Vagina (tissue), 2 donors: ENCODE measurements at regions not wholly inside any gene's neighbourhood (a gene's known extent, or its start where the extent isn't known, plus 50 kb on each side); places are given as distances from the start of the nearest gene placed in this dataset.

Experiments used
- DNase-seq, 2 donors: peaks; one replicate each; pipeline ENCODE4 v3.0.0-alpha.2; 2017; ENCODE audit errors: extremely low spot score in 2 of 2
- H3K27ac ChIP-seq: fragments of 200-600 bp; sonication (generic); one replicate; pipeline ENCODE4 v1.5.1; 2019
- H3K27me3 ChIP-seq: fragments of 200-600 bp; sonication (generic); one replicate; pipeline ENCODE4 v1.5.1; 2019
- H3K36me3 ChIP-seq, 2 donors: fragments of 200-600 bp; sonication (generic); one replicate each; pipeline ENCODE4 v1.5.1; 2017 to 2019
- H3K4me1 ChIP-seq: fragments of 200-600 bp; sonication (generic); one replicate; pipeline ENCODE4 v1.5.1; 2019
- H3K4me3 ChIP-seq, 2 donors: fragments of 200-600 bp; sonication (generic); 1 replicate in 1 of 2; 2 replicates in 1 of 2; pipeline ENCODE4 v1.5.1; 2016 to 2019
- H3K9me3 ChIP-seq: fragments of 200-600 bp; sonication (generic); one replicate; pipeline ENCODE4 v1.5.1; 2019
- POLR2A ChIP-seq, 2 donors: fragments of 450-650 bp; IDR thresholded peaks; one replicate each; pipeline ENCODE4 v1.6.1; 2017; ENCODE audit warnings: antibody characterized with exemption in 2 of 2, mild to moderate bottlenecking in 2 of 2, moderate library complexity in 2 of 2
- POLR2AphosphoS5 ChIP-seq, 2 donors: sonication (generic); formaldehyde crosslinking; IDR thresholded peaks; one replicate each; pipeline ENCODE4 v1.9.0; 2017; ENCODE audit warnings: antibody characterized with exemption in 2 of 2, mild to moderate bottlenecking in 2 of 2, low read depth in 1 of 2; ENCODE audit not compliant: insufficient read depth in 1 of 2
- intact Hi-C: fragments of 100-400 bp; cut with DNase I; formaldehyde crosslinking; loops from one replicate; pipeline ENCODE4 v1.15.1; 2023
- TF ChIP-seq, protein P1 (sequence below), 3 experiments: fragments of 450-650 bp in 2 of 3; fragments of 200-600 bp in 1 of 3; sonication (generic) in 1 of 3; IDR thresholded peaks; one replicate each; pipeline ENCODE4 v1.5.1; 2017 to 2019; ENCODE audit warnings: antibody characterized with exemption in 3 of 3, mild to moderate bottlenecking in 2 of 3, moderate library complexity in 2 of 3

DNA sequence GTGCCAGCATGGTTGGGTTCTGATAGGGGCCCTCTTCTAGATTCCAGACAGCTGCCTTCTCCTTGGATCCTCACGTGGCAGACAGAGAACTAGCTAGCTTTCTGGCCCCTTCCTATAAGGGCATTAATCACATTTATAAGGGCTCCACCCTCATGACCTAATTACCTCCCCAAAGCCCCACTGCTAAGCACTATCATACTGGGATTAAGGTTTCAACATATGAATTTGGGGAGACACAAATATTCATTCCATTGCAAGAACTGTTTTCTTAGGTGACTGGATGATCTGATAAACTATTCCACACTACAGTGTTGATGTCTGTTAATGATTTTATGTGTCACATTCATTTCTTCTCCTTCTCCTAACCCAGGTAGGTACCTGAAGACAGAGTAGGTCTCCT, 135.8 kb upstream of the COL21A1 start:
- Histone ChIP-seq H3K4me1 (peaks cover 27% of the 10 kb centered on the region), H3K27ac (no peak overlapping the region), H3K36me3 (no peaks in the 10 kb centered on the region), H3K9me3 (no peaks in the 10 kb centered on the region), H3K27me3 (no peaks in the 10 kb centered on the region), H3K4me3 (no peak overlapping the region)
- intact Hi-C loops: no loop called here
- TF ChIP-seq, protein P1, sequence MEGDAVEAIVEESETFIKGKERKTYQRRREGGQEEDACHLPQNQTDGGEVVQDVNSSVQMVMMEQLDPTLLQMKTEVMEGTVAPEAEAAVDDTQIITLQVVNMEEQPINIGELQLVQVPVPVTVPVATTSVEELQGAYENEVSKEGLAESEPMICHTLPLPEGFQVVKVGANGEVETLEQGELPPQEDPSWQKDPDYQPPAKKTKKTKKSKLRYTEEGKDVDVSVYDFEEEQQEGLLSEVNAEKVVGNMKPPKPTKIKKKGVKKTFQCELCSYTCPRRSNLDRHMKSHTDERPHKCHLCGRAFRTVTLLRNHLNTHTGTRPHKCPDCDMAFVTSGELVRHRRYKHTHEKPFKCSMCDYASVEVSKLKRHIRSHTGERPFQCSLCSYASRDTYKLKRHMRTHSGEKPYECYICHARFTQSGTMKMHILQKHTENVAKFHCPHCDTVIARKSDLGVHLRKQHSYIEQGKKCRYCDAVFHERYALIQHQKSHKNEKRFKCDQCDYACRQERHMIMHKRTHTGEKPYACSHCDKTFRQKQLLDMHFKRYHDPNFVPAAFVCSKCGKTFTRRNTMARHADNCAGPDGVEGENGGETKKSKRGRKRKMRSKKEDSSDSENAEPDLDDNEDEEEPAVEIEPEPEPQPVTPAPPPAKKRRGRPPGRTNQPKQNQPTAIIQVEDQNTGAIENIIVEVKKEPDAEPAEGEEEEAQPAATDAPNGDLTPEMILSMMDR (IDR thresholded peaks at IDR 0.05): no peak
- TF ChIP-seq POLR2AphosphoS5 (IDR thresholded peaks at IDR 0.05; ENCODE audit: insufficient read depth in 1 of 2, low read depth in 1 of 2): no peak
- no peak for TF ChIP-seq POLR2A (IDR thresholded peaks at IDR 0.05)
- no peak for DNase-seq

DNA sequence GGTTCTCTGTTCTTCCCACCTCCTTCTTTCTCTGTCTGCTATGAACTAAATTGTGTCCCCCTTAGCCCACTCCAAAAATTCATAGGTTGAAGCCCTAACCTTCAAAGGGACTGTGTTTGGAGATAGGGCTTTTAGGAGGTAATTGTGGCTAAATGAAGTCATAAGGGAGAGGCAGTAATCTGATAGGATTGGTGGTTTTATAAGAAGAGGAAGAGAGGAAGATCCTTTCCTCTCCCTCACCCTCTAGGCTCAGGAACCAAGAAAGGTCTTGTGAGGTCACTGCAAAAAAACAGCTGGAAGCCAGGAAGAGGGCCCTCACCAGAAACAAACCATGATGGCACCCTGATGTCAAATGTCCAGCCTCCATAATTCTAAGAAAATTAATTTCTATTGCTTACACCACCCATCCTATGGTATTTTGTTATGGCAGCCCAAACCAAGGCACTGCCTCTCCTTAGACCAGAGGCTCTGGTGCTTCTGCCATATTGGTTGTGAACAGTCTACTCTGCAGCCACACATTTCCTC, 135.1 kb upstream of the COL21A1 start:
- no peaks in the 10 kb centered on the region for H3K9me3 ChIP-seq
- DNase-seq: no peak
- H3K36me3 ChIP-seq: no peaks in the 10 kb centered on the region
- H3K27me3 ChIP-seq: no peaks in the 10 kb centered on the region
- H3K4me1 ChIP-seq: peaks cover 27% of the 10 kb centered on the region
- TF ChIP-seq, protein P1 (IDR thresholded peaks at IDR 0.05): no peak
- TF ChIP-seq POLR2A (IDR thresholded peaks at IDR 0.05) (no peak), POLR2AphosphoS5 (IDR thresholded peaks at IDR 0.05; ENCODE audit: insufficient read depth in 1 of 2, low read depth in 1 of 2) (no peak)
- H3K4me3 ChIP-seq: no peak overlapping the region
- H3K27ac ChIP-seq: no peak overlapping the region
- intact Hi-C loops: no loop called here

DNA sequence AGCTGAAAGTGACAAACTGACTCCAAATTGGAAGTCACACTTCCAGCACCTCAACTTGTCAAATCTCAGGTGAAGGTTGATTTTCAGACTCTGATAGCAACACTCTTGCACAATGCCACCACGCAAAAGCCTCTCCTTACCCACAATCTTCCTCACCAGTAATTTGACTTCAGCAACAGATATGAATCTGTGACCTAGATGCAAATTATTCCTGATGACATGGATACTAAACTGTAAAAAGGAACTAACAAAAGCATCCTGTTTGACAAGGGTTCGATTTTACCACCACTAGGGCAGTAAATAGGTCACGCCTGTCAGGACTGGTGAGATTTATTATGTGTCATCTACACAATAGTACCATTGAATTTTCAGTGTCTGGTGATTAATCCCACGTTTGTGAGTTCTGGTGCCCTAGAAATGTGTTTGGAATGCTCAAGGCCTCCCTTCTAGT, 134.4 kb upstream of the COL21A1 start:
- intact Hi-C loops: no loop called here
- Histone ChIP-seq H3K27me3 (no peaks in the 10 kb centered on the region), H3K9me3 (no peaks in the 10 kb centered on the region), H3K4me1 (peaks cover 29% of the 10 kb centered on the region), H3K27ac (no peak overlapping the region), H3K4me3 (no peak overlapping the region), H3K36me3 (no peaks in the 10 kb centered on the region)
- TF ChIP-seq POLR2AphosphoS5 (IDR thresholded peaks at IDR 0.05; ENCODE audit: insufficient read depth in 1 of 2, low read depth in 1 of 2) (no peak), POLR2A (IDR thresholded peaks at IDR 0.05) (no peak)
- TF ChIP-seq, protein P1 (IDR thresholded peaks at IDR 0.05): no peak
- no peak for DNase-seq

DNA sequence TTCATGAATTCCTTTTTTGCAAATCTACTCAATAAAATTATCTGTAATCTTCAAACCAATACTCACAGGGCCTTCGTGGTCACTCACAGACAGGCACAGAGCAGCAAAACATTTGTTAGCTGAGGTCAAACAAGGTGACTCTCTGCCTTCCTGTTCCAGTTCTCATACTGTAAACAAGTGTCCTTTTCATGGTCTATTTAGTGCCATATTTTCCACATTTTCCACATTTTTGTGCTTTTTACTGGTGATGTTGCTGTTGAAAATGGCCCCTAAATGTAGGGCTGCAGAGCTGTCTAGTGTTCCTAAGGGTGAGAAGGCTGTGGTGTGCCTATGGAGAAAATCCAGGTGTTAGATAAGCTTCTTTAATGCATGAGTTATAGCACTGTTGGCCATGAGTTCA, 133.1 kb upstream of the COL21A1 start:
- intact Hi-C loops: no loop called here
- DNase-seq: no peak
- Histone ChIP-seq H3K27me3 (no peaks in the 10 kb centered on the region), H3K4me1 (peaks cover 43% of the 10 kb centered on the region), H3K4me3 (no peak overlapping the region), H3K9me3 (no peaks in the 10 kb centered on the region), H3K27ac (no peak overlapping the region), H3K36me3 (no peaks in the 10 kb centered on the region)
- TF ChIP-seq POLR2AphosphoS5 (IDR thresholded peaks at IDR 0.05; ENCODE audit: insufficient read depth in 1 of 2, low read depth in 1 of 2) (no peak), POLR2A (IDR thresholded peaks at IDR 0.05) (no peak)
- TF ChIP-seq, protein P1 (IDR thresholded peaks at IDR 0.05): no peak

DNA sequence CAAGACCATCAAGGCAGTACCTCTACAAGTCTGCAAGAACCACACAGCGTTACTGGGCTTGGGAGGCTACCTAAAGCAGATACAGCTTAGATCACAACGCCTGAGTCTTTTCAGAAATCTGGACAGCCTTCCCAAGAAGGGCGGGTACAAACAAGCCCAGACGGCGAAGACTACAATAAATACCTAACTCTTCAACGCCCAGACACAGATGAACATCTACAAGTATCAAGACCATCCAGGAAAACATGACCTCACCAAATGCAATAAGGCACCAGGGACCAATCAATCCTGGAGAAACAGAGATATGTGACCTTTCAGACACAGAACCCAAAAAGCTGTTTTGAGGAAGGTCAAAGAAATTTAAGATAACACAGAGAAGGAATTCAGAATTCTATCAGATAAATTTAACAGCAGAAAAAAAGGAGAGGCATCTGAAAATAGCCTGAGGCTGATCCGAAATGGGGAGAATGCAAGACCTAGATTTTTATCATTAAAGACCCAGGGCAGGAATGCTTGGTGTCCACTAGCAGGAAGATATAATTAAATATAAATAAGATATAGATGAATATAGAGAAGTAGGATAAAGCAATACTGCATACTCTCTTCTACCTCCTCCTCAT, 131.7 kb upstream of the COL21A1 start:
- peak overlapping the region; percentile 60 for H3K27ac ChIP-seq
- TF ChIP-seq POLR2AphosphoS5 (IDR thresholded peaks at IDR 0.05; ENCODE audit: insufficient read depth in 1 of 2, low read depth in 1 of 2) (peak in 1 of 2 donors; percentile 19), POLR2A (IDR thresholded peaks at IDR 0.05) (no peak)
- TF ChIP-seq, protein P1 (IDR thresholded peaks at IDR 0.05): no peak
- H3K27me3 ChIP-seq: no peaks in the 10 kb centered on the region
- H3K9me3 ChIP-seq: no peaks in the 10 kb centered on the region
- no peak for DNase-seq
- no peak overlapping the region for H3K4me3 ChIP-seq
- peaks cover 52% of the 10 kb centered on the region for H3K4me1 ChIP-seq
- intact Hi-C loops: no loop called here
- H3K36me3 ChIP-seq: no peaks in the 10 kb centered on the region
